Esophagus squamous epithelium (tissue), 4 donors: ENCODE measurements at regions not wholly inside any gene's neighbourhood (a gene's known extent, or its start where the extent isn't known, plus 50 kb on each side); places are given as distances from the start of the nearest gene placed in this dataset.

Experiments
- POLR2A ChIP-seq, 4 donors: fragments of 450-650 bp; IDR thresholded peaks; one replicate each; pipeline ENCODE4 v1.6.1; 2017; ENCODE audit warnings: antibody characterized with exemption in 4 of 4, mild to moderate bottlenecking in 4 of 4, moderate library complexity in 3 of 4
- TF ChIP-seq, protein P1 (sequence below), 6 experiments: fragments of 450-650 bp in 4 of 6; fragments of 200-600 bp in 2 of 6; sonication (generic) in 2 of 6; IDR thresholded peaks; one replicate each; pipeline ENCODE4 v1.5.1; 2016 to 2019; ENCODE audit warnings: antibody characterized with exemption in 6 of 6, mild to moderate bottlenecking in 4 of 6, moderate library complexity in 4 of 6

DNA sequence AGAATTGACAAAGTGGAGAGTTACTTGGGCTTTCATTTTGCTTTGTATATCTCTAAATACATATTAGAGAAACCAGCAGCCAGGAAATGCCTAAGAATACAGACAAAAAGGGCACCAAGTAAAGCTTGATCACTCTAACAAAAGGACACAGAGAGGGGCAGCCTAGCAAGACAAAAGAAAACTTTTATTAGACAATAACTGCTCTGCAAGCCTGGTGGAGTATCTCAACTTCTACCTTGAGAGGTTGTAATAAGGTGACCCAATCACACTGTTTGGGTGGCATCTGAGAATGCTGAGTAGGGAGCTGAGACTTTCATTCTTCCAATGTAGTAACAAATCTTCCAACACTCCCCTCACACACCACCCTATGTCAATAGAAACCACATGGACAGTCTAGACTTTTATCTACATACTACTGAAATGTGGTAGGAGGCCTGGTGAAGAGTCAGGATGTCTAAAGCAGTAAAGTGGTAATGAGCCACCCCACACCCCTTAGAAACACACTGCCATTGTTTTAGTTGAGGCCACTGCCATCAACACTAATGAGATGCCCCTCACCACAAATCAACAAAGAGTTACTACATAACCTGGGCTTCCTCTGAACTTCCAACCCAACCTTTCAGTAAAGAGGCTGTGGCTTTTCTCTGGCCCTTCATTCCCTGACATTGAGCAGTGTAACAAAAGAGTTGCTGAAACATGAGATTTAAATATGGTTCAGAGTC lies 726.7 kb upstream of the POU3F3 start:
- TF ChIP-seq, protein P1, sequence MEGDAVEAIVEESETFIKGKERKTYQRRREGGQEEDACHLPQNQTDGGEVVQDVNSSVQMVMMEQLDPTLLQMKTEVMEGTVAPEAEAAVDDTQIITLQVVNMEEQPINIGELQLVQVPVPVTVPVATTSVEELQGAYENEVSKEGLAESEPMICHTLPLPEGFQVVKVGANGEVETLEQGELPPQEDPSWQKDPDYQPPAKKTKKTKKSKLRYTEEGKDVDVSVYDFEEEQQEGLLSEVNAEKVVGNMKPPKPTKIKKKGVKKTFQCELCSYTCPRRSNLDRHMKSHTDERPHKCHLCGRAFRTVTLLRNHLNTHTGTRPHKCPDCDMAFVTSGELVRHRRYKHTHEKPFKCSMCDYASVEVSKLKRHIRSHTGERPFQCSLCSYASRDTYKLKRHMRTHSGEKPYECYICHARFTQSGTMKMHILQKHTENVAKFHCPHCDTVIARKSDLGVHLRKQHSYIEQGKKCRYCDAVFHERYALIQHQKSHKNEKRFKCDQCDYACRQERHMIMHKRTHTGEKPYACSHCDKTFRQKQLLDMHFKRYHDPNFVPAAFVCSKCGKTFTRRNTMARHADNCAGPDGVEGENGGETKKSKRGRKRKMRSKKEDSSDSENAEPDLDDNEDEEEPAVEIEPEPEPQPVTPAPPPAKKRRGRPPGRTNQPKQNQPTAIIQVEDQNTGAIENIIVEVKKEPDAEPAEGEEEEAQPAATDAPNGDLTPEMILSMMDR (IDR thresholded peaks at IDR 0.05) = no peak
- TF ChIP-seq POLR2A (IDR thresholded peaks at IDR 0.05) = no peak
